Activated effector memory CD4-positive, alpha-beta T cell treated with Interleukin-2 at 50 U/mL for 16 hours (primary cell): ENCODE measurements at regions not wholly inside any gene's neighbourhood (a gene's known extent, or its start where the extent isn't known, plus 50 kb on each side); places are given as distances from the start of the nearest gene placed in this dataset.

Experiments used
- DNase-seq: peaks from one replicate; pipeline ENCODE4 v3.0.0-alpha.2; 2020

- no peak for DNase-seq
These were observed 736.5 kb downstream of the REEP3 start for GRCh38 chr10:64257704-64258103.

GRCh38 chr10:64261092-64261491 is 739.9 kb downstream of the REEP3 start:
- DNase-seq: no peak

- DNase-seq: no peak
These were observed 740.5 kb downstream of the REEP3 start for GRCh38 chr10:64261676-64262075.

GRCh38 chr10:64265961-64266360 is 744.8 kb downstream of the REEP3 start:
- no peak for DNase-seq

- DNase-seq: no peak
These were observed 750.3 kb downstream of the REEP3 start for GRCh38 chr10:64271508-64271907.

- DNase-seq: no peak
These were observed 750.8 kb downstream of the REEP3 start for GRCh38 chr10:64271983-64272382.

- no peak for DNase-seq
These were observed 753.8 kb downstream of the REEP3 start for GRCh38 chr10:64275001-64275400.

- DNase-seq: no peak
These were observed 754.6 kb downstream of the REEP3 start for GRCh38 chr10:64275774-64276173.

- no peak for DNase-seq
These were observed 756.3 kb downstream of the REEP3 start for GRCh38 chr10:64277536-64277935.

- no peak for DNase-seq
These were observed 762.4 kb downstream of the REEP3 start for GRCh38 chr10:64283621-64284020.

- no peak for DNase-seq
These were observed 765.3 kb downstream of the REEP3 start for GRCh38 chr10:64286533-64286932.

- DNase-seq: no peak
These were observed 767.2 kb downstream of the REEP3 start for GRCh38 chr10:64288404-64288803.

GRCh38 chr10:64303566-64303965 is 782.4 kb downstream of the REEP3 start:
- no peak for DNase-seq

GRCh38 chr10:64306729-64307327 is 785.6 kb downstream of the REEP3 start:
- DNase-seq: no peak

- no peak for DNase-seq
These were observed 791.7 kb downstream of the REEP3 start for GRCh38 chr10:64312876-64313275.

- no peak for DNase-seq
These were observed 792.8 kb downstream of the REEP3 start for GRCh38 chr10:64313967-64314366.

- DNase-seq: no peak
These were observed 795.2 kb downstream of the REEP3 start for GRCh38 chr10:64316416-64316815.

GRCh38 chr10:64316833-64317232 is 795.6 kb downstream of the REEP3 start:
- no peak for DNase-seq

GRCh38 chr10:64320448-64320847 is 799.2 kb downstream of the REEP3 start:
- DNase-seq: no peak

- no peak for DNase-seq
These were observed 808.3 kb downstream of the REEP3 start for GRCh38 chr10:64329510-64329909.

- no peak for DNase-seq
These were observed 811.4 kb downstream of the REEP3 start for GRCh38 chr10:64332551-64332950.

GRCh38 chr10:64334084-64334483 is 812.9 kb downstream of the REEP3 start:
- no peak for DNase-seq

- no peak for DNase-seq
These were observed 823.0 kb downstream of the REEP3 start for GRCh38 chr10:64344211-64344610.

- DNase-seq: no peak
These were observed 824.7 kb downstream of the REEP3 start for GRCh38 chr10:64345856-64346255.

GRCh38 chr10:64346389-64346788 is 825.2 kb downstream of the REEP3 start:
- no peak for DNase-seq

- DNase-seq: no peak
These were observed 829.5 kb downstream of the REEP3 start for GRCh38 chr10:64350665-64351064.
